ENCODE measurements at regions not wholly inside any gene's neighbourhood (a gene's known extent, or its start where the extent isn't known, plus 50 kb on each side); places are given as distances from the start of the nearest gene placed in this dataset.

DNA sequence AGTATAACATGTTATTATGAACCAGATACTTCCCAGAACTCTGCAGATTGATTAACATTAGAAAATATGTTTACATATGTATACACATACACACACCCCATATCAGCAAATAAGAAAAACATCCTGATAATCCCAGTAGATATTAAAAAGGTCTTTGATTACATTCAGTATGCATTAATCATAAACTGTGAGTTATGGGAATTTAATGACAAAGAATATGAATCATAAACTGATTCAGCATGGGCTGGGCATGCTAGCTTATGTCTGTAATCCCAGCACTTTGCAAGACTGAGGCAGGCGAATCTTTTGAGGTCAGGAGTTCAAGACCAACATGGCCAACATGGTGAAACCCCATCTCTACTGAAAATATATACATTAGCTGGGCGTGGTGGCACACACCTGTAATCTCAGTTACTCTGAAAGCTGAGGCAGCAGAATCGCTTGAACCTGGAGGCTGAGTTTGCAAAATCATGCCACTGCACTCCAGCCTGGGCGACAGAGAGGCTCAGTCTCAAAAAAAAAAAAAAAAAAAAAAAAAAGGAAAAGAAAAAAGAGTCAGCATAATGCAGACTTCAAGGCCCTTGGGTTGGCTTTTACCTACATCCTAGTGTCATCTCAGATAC is 581.9 kb upstream of the PRR20A start:
- TF ChIP-seq, protein P1, sequence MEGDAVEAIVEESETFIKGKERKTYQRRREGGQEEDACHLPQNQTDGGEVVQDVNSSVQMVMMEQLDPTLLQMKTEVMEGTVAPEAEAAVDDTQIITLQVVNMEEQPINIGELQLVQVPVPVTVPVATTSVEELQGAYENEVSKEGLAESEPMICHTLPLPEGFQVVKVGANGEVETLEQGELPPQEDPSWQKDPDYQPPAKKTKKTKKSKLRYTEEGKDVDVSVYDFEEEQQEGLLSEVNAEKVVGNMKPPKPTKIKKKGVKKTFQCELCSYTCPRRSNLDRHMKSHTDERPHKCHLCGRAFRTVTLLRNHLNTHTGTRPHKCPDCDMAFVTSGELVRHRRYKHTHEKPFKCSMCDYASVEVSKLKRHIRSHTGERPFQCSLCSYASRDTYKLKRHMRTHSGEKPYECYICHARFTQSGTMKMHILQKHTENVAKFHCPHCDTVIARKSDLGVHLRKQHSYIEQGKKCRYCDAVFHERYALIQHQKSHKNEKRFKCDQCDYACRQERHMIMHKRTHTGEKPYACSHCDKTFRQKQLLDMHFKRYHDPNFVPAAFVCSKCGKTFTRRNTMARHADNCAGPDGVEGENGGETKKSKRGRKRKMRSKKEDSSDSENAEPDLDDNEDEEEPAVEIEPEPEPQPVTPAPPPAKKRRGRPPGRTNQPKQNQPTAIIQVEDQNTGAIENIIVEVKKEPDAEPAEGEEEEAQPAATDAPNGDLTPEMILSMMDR (IDR thresholded peaks at IDR 0.05), result no peak
- TF ChIP-seq POLR2A (IDR thresholded peaks at IDR 0.05) (no peak), POLR2AphosphoS5 (IDR thresholded peaks at IDR 0.05) (no peak)

Measured in stomach (tissue), 4 donors.